ENCODE measurements at regions not wholly inside any gene's neighbourhood (a gene's known extent, or its start where the extent isn't known, plus 50 kb on each side); places are given as distances from the start of the nearest gene placed in this dataset.

DNA sequence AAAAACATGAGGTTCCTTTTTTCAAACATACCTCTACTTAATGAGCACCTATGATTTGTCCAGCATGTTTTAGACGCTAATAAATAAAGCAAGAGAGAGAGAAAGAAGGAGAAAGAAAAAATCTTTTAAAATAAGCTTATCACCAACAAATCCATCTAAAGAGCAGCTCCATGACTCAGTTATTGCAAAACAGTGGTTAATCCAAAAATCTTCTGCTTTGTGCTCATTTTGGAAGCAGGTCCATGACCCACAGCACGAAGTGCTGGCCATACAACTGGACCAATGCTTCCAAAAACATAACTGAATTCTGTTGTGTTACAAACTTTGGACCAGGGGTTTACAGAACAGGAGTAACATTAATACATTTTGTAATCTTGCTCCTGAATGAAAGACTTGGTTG lies 696.6 kb downstream of the KCNA4 start:
- Mint-ChIP-seq H3K9me3 (peaks cover 12% of the 10 kb centered on the region), H3K4me3 (no peak overlapping the region), H3K27me3 (no peaks in the 10 kb centered on the region), H3K27ac (no peak overlapping the region), H3K36me3 (ENCODE audit: low read depth) (no peaks in the 10 kb centered on the region), H3K4me1 (ENCODE audit: low read depth) (no peaks in the 10 kb centered on the region)

DNA sequence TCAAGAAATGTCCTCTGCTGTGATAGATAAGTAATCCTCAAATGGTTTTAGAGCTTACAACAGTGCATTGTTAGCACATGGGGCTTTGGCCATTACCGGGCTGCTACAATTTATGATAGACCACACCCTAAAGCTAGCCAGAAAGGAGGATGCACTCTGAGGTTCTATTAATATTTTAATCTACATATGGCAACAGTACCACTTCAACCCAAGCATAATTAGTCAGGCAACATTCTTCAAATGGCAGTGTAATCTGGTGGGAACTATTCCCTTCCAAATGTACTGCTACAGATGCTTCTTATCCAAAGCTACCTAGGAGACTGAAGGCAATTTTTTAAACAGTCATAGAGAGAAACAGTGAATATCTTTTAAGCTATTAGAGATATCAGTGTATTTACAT lies 697.6 kb downstream of the KCNA4 start:
- Mint-ChIP-seq H3K27me3 (no peaks in the 10 kb centered on the region), H3K4me1 (ENCODE audit: low read depth) (no peaks in the 10 kb centered on the region), H3K36me3 (ENCODE audit: low read depth) (no peaks in the 10 kb centered on the region), H3K4me3 (no peak overlapping the region), H3K27ac (no peak overlapping the region), H3K9me3 (peaks cover 12% of the 10 kb centered on the region)

DNA sequence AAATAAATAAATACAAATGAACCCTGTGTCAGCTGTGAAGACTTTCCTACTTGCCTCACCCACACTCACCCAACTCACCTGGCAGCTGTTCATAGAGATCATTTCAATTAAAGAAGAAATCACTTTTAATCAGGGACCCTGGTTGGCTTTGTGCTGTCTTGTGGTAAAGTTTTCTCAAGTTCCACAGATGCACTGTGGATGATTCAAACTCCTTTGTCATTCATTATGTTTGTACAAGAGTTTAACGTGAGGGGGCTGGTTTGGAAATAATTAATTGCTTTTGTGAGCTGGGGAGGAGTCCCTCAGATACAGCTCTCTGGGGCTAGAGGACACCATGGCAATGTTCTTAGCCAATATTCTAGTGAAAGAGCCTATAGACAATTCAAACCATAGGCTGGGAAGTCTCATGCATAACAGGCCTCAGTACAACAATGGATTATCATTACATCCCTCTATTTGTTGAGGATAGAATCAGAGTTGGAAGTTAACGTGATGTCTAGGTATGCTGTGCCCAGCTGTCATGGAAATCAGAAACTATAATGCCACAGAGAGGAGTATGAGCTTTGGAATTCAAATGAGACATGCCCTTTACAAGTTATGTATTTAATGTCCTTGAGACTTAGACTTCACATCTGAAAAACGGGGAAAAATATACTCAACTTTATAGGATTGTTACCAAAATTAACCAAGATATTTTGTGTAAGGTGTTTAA lies 698.5 kb downstream of the KCNA4 start:
- Mint-ChIP-seq H3K4me3 (no peak overlapping the region), H3K27me3 (no peaks in the 10 kb centered on the region), H3K9me3 (peaks cover 12% of the 10 kb centered on the region), H3K4me1 (ENCODE audit: low read depth) (no peaks in the 10 kb centered on the region), H3K36me3 (ENCODE audit: low read depth) (no peaks in the 10 kb centered on the region), H3K27ac (no peak overlapping the region)

DNA sequence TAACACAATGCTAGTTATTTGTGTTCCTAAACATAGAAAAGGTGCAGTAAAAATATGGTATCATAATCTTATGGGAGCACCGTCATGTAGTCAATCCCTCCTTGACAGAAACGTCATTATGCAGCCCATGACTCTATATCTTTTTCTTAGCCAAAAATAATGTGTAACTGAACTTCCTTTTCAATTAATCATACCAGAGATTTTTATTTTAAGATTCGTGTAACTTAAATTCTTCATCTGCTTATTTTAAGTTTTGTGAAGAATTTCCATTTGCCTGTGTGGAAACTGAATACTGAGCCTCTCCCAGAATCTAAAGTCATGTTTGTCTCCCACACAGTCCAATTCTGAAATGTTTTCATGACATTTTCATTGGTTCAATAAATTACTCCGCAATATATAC lies 699.1 kb downstream of the KCNA4 start:
- Mint-ChIP-seq H3K27me3 (no peaks in the 10 kb centered on the region), H3K36me3 (ENCODE audit: low read depth) (no peaks in the 10 kb centered on the region), H3K27ac (no peak overlapping the region), H3K9me3 (peaks cover 16% of the 10 kb centered on the region), H3K4me3 (no peak overlapping the region), H3K4me1 (ENCODE audit: low read depth) (no peaks in the 10 kb centered on the region)

DNA sequence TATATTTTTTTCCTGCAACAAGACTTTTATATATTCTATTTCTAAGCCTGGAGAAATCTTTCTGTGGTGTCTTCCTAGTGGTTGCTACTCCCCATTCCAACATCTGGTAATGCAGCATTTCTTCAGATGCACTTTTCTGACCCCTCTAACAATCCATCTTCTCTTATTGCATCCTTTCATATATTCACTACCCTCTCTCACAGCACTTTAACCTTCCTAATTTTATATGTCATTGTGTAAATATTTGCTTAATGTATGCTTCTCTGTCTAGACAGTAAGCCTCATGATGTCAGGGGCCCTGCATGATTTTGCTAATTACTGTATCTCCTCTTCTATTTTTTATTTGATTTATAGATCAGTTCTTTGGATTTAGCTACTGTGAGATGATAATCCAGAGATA lies 701.6 kb downstream of the KCNA4 start:
- Mint-ChIP-seq H3K36me3 (ENCODE audit: low read depth) (no peaks in the 10 kb centered on the region), H3K9me3 (peaks cover 18% of the 10 kb centered on the region), H3K27ac (no peak overlapping the region), H3K27me3 (no peaks in the 10 kb centered on the region), H3K4me3 (no peak overlapping the region), H3K4me1 (ENCODE audit: low read depth) (no peaks in the 10 kb centered on the region)

DNA sequence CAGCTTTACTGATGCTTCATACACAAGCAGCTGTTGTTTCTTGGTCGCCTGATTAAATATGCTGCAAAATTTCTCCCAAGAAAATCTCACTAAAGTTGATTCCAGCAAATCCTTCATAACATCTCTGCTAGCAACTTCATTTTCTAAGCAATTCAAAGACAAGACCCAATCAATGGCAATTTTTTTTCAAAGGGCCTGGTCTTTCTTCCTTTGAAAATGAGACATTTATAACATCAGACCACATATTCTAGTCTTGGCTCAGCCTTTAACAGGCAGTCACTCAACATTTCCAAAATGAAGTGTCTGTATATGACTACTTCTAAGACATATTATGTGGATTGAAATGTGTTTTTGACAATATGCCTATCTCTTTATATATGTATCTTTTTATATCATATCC lies 702.6 kb downstream of the KCNA4 start:
- H3K27ac Mint-ChIP-seq, result no peak overlapping the region
- H3K27me3 Mint-ChIP-seq, result no peaks in the 10 kb centered on the region
- no peaks in the 10 kb centered on the region for H3K4me1 Mint-ChIP-seq (ENCODE audit: low read depth)
- no peaks in the 10 kb centered on the region for H3K36me3 Mint-ChIP-seq (ENCODE audit: low read depth)
- no peak overlapping the region for H3K4me3 Mint-ChIP-seq
- peaks cover 21% of the 10 kb centered on the region for H3K9me3 Mint-ChIP-seq

DNA sequence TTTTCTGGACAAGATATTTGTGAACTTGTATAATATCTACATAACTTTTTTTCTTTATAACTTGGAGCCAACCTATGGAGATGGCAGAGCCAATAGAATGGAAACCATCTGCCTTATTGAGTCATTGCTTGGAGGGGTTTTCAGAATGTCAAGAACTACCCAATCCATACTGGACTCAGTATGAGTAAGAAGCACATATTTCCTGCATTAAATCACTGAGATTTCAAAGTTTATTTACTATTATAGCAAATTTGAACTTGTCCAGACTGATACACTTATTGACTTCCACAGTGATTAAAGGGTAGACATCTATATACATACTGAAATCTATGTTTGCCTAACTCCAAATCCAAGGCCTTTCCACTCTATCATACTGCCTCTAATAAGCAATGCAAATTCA lies 704.0 kb downstream of the KCNA4 start:
- Mint-ChIP-seq H3K27me3 (no peaks in the 10 kb centered on the region), H3K9me3 (peaks cover 16% of the 10 kb centered on the region), H3K4me1 (ENCODE audit: low read depth) (no peaks in the 10 kb centered on the region), H3K36me3 (ENCODE audit: low read depth) (no peaks in the 10 kb centered on the region), H3K27ac (no peak overlapping the region), H3K4me3 (no peak overlapping the region)

DNA sequence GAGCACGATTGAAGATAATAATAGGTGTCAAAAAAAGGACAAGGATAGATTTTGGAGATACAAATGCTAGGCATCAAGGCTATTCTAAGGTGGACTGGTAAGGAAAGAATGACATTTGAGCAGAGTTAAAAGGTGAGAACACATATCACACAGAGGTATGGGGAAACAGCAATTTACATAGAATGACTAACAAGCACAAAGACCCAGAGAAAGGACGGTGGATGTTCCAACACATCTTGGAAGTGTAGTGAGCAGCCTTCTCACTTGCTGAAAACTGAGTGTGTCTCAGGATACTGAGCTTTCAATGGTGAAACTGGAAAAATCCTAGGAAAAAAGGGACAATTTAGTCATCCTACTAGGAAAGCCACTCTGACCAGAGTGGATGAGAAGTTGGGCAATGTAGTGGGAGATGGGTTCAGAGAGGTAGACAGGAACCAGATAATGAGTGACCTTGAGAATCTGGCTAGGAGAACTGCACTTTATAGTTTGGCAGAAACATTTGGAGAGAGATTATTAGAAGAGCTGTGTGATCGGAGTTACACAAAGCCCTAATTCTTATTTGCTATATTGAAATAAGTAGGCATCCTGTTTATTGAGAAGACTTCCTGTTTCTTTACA lies 706.0 kb downstream of the KCNA4 start:
- Mint-ChIP-seq H3K9me3 (peaks cover 12% of the 10 kb centered on the region), H3K27ac (no peak overlapping the region), H3K4me3 (no peak overlapping the region), H3K4me1 (ENCODE audit: low read depth) (no peaks in the 10 kb centered on the region), H3K36me3 (ENCODE audit: low read depth) (no peaks in the 10 kb centered on the region), H3K27me3 (no peaks in the 10 kb centered on the region)

DNA sequence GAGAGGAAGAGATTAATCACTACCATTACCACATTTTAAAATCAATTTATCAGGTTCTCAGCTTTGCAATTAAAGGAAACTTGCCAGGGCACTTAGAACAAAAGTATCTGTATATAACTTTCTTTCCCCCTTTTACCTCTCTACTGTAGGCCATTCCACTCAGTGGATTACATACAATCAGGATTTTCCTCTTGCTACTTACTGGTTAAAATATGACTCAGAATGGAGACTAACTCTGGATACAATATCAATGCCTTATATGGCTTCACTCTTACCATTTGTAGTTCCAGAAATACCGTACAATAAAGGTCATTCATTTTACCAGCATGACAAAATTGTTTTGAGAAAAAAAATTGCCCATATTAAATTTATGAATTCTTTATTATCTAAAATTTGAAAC lies 706.8 kb downstream of the KCNA4 start:
- Mint-ChIP-seq H3K27me3 (no peaks in the 10 kb centered on the region), H3K9me3 (peaks cover 12% of the 10 kb centered on the region), H3K36me3 (ENCODE audit: low read depth) (no peaks in the 10 kb centered on the region), H3K4me1 (ENCODE audit: low read depth) (no peaks in the 10 kb centered on the region), H3K4me3 (no peak overlapping the region), H3K27ac (no peak overlapping the region)

DNA sequence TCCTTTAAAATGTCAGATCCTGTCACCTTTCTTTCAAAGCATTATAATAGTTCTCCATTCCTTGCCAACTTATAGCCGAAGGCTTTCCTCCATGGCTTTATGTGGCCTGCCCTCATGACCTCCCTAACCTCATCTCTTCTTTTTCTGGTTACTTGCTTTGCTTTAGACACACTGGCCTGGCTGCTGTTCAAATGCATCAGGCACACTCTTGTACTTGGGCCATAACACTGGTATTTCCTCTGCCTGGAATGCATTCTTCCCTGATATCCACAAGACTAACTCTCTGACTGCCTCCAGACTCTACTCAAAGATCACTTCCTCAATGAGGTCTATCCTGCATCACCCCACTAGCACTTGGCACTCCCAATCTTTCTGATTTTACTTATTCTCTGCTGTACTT lies 710.3 kb downstream of the KCNA4 start:
- no peaks in the 10 kb centered on the region for H3K36me3 Mint-ChIP-seq (ENCODE audit: low read depth)
- H3K4me1 Mint-ChIP-seq (ENCODE audit: low read depth), result no peaks in the 10 kb centered on the region
- no peak overlapping the region for H3K4me3 Mint-ChIP-seq
- no peak overlapping the region for H3K27ac Mint-ChIP-seq
- H3K27me3 Mint-ChIP-seq, result no peaks in the 10 kb centered on the region
- H3K9me3 Mint-ChIP-seq, result peaks cover 16% of the 10 kb centered on the region

DNA sequence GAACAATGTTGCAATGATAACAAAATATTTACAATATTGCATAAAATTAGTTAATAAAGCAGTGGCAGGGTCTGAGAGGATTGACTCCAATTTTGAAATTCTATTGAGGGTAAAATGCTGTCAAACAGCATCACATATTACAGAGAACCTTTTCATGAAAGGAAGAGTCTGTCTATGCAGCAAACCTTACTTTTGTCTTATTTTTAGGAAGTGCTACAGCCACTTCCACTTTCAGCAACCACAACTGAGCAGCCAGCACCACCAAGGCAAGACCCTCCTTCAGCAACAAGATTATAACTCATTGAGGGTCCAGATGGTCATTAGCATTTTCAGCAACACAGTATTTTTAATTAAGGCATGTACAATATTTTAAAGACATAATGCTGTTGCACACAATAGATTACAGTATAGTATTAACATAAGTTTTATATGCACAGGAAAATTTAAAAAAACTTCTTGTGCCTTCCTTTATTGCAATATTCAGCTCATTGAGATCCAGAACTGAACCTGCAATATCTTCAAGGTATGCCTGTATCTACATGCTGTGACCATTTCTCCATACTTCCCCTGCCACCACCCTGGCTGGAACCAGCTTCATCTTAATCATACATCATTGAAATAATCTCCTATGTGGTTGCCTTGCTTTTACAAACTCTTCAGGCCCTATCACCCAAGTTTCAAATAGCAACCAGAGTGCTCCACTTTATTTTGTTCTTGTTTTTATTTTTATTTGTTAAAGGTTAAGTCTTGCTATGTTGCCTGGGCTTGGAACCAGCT lies 711.2 kb downstream of the KCNA4 start:
- Mint-ChIP-seq H3K36me3 (ENCODE audit: low read depth) (no peaks in the 10 kb centered on the region), H3K27ac (no peak overlapping the region), H3K27me3 (no peaks in the 10 kb centered on the region), H3K4me1 (ENCODE audit: low read depth) (no peaks in the 10 kb centered on the region), H3K4me3 (no peak overlapping the region), H3K9me3 (peaks cover 15% of the 10 kb centered on the region)

DNA sequence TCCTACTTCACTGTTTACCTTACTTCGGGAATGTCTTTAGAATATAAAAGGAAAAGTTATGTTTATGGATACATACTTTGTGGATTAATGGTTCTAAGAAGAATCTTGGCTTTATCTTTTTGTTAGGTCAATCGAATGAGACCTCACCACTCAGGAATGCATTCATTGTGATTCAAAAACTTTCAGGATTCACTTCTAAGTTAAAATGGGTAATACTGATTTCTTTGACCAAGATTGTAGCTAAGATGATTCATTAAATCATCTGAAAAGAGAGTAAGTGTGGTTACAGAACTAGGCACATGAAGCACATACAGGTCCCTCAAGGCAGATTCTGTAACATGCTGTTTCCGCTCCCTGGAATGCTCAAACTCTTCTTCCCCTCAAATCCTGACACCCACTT lies 716.4 kb downstream of the KCNA4 start:
- Mint-ChIP-seq H3K4me1 (ENCODE audit: low read depth) (no peaks in the 10 kb centered on the region), H3K4me3 (no peak overlapping the region), H3K27ac (no peak overlapping the region), H3K27me3 (no peaks in the 10 kb centered on the region), H3K36me3 (ENCODE audit: low read depth) (no peaks in the 10 kb centered on the region), H3K9me3 (peaks cover 19% of the 10 kb centered on the region)

DNA sequence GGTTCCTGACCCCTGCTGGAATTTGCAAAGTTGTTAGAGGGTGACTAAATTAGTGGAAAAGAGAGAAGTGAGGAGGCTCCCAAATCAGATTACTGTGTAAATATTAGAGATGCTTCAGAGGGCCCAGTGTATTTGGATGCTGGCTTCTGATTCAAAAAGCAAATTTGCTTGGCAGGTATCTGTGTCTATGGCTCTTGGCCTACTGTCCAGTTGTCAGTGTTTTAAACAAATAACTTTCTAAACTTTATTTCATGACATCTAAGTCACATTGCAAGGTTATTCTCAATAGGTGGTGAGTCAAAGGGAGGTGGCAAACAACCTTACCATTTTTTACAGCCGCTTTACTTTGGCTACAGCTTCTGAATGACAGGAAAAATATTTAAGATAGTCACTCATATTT lies 720.1 kb downstream of the KCNA4 start:
- Mint-ChIP-seq H3K27ac (no peak overlapping the region), H3K36me3 (ENCODE audit: low read depth) (no peaks in the 10 kb centered on the region), H3K9me3 (peaks cover 11% of the 10 kb centered on the region), H3K4me3 (no peak overlapping the region), H3K27me3 (no peaks in the 10 kb centered on the region), H3K4me1 (ENCODE audit: low read depth) (no peaks in the 10 kb centered on the region)

DNA sequence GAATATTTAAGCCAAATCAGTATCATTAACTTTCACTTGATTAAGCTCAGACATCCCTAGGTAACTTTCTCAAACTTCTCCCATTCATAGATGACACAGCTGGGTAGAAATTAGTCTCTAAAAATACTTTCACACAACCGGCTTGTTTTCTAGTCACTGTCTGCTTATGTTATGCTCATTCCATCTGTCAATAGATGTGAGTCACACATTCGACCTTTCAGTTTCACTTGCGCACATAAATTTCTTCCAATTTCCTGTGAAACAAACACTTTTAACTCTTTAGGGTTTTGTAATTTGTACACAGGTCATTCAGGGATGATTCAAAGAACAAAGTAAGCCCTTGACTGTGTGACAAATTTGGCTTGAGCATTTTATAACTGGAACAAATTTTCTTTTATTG lies 723.0 kb downstream of the KCNA4 start:
- Mint-ChIP-seq H3K4me3 (no peak overlapping the region), H3K4me1 (ENCODE audit: low read depth) (no peaks in the 10 kb centered on the region), H3K36me3 (ENCODE audit: low read depth) (no peaks in the 10 kb centered on the region), H3K27ac (no peak overlapping the region), H3K27me3 (no peaks in the 10 kb centered on the region), H3K9me3 (peaks cover 7% of the 10 kb centered on the region)

DNA sequence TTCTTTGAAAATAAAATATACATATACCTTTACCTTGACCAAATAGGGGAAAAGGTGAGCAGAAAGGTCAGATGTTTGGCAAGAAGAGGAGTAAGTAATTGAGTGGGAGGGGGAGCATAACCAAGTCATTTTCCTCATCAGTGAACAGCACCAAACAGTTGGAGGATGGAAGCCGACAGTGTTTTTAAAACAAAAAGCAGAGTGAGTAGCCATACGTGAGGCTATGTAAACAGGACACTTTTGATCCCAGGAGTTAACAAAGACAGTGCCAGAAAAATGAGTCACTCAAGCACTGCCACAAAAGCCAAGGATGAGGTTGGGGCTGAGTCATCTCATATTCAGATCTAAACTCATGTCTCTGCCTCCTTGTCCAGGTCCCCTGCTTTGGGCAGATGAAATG lies 734.7 kb downstream of the KCNA4 start:
- no peak overlapping the region for H3K27ac Mint-ChIP-seq
- no peaks in the 10 kb centered on the region for H3K9me3 Mint-ChIP-seq

More for the DNA sequence above, 734.7 kb downstream of the KCNA4 start:
- Mint-ChIP-seq H3K4me1 (ENCODE audit: low read depth) (no peaks in the 10 kb centered on the region), H3K4me3 (no peak overlapping the region), H3K27me3 (no peaks in the 10 kb centered on the region), H3K36me3 (ENCODE audit: low read depth) (no peaks in the 10 kb centered on the region)

All from stimulated activated naive CD8-positive, alpha-beta T cell treated with anti-CD3 and anti-CD28 coated beads, Interleukin-15, Interleukin-2, amounts not matched to agents 100 ng/mL and 50 ng/mL, for 24 hours (primary cell).